IMR-90 (cell line): ENCODE measurements at regions not wholly inside any gene's neighbourhood (a gene's known extent, or its start where the extent isn't known, plus 50 kb on each side); places are given as distances from the start of the nearest gene placed in this dataset.

Source experiments
- ATAC-seq: fragments of 200-7000 bp; cut with Tn5 transposase; 2 replicates; pipeline ENCODE4 v1.9.1; 2020; ENCODE audit warnings: low read depth, mild to moderate bottlenecking, moderate library complexity
- BruUV-seq: library from RNA; stranded (reverse); fragments of 400-500 nt; replicated peaks from 2 replicates; lab custom pipeline; 2021; lab: Mats Ljungman, UMichigan
- CTCF ChIA-PET: fragments of 300-600 bp; formaldehyde crosslinking; extraction: SDS; loops from one replicate; lab custom pipeline; 2021; ENCODE audit warnings: antibody characterized with exemption; lab: Yijun Ruan, JAX
- POLR2A ChIA-PET: fragments of 300-600 bp; sonication (Branson Sonifier 250); formaldehyde crosslinking; loops from one replicate; lab custom pipeline; 2022; ENCODE audit warnings: antibody characterized with exemption; ENCODE audit not compliant: unreplicated experiment; lab: Charles Lee
- DNase-seq: peaks from one replicate; pipeline ENCODE4 v3.0.0; 2013
- H2AFZ ChIP-seq: replicated peaks from 2 replicates; pipeline ENCODE3; 2013; ENCODE audit warnings: low read length, mild to moderate bottlenecking; ENCODE audit not compliant: poor library complexity
- H2AK5ac ChIP-seq: 2 replicates; pipeline ENCODE4 v1.6.1; 2013; ENCODE audit warnings: low read depth, low read length, inconsistent platforms
- H2AK9ac ChIP-seq: replicated peaks from 2 replicates; pipeline ENCODE3; 2013; ENCODE audit warnings: mild to moderate bottlenecking, low read depth, low read length, moderate library complexity; ENCODE audit not compliant: poor library complexity
- H2BK120ac ChIP-seq: 2 replicates; pipeline ENCODE4 v1.6.1; 2013; ENCODE audit warnings: low read depth, low read length, inconsistent platforms
- H2BK15ac ChIP-seq: 3 replicates; pipeline ENCODE4 v1.6.1; 2013; ENCODE audit warnings: low read depth, low read length, inconsistent platforms
- H2BK20ac ChIP-seq: 2 replicates; pipeline ENCODE4 v1.6.1; 2013; ENCODE audit warnings: low read depth, mild to moderate bottlenecking, inconsistent platforms, low read length, moderate library complexity
- H2BK5ac ChIP-seq: 2 replicates; pipeline ENCODE4 v1.6.1; 2013; ENCODE audit warnings: mild to moderate bottlenecking, low read depth, low read length, inconsistent platforms; ENCODE audit not compliant: poor library complexity, severe bottlenecking
- H3K14ac ChIP-seq: replicated peaks from 2 replicates; pipeline ENCODE4 v1.6.1; 2013; ENCODE audit warnings: low read depth, low read length, inconsistent platforms
- H3K18ac ChIP-seq: 2 replicates; pipeline ENCODE4 v1.6.1; 2013; ENCODE audit warnings: low read depth, low read length, control low read depth
- H3K23ac ChIP-seq: 2 replicates; pipeline ENCODE4 v1.6.1; 2013; ENCODE audit warnings: low read depth, low read length, inconsistent platforms
- H3K27ac ChIP-seq: 2 replicates; pipeline ENCODE4 v1.5.1; 2013; ENCODE audit warnings: mild to moderate bottlenecking, control low read depth, low read length; ENCODE audit not compliant: insufficient read depth
- H3K27me3 ChIP-seq: 2 replicates; pipeline ENCODE4 v1.6.1; 2013; ENCODE audit warnings: low read length; ENCODE audit not compliant: control insufficient read depth, insufficient read depth
- H3K36me3 ChIP-seq: 2 replicates; pipeline ENCODE4 v1.6.1; 2013; ENCODE audit warnings: low read length, mixed read lengths; ENCODE audit not compliant: control insufficient read depth, insufficient read depth
- H3K4ac ChIP-seq: 2 replicates; pipeline ENCODE4 v1.6.1; 2013; ENCODE audit warnings: low read depth, low read length, inconsistent platforms
- H3K4me1 ChIP-seq: 2 replicates; pipeline ENCODE4 v1.6.1; 2013; ENCODE audit warnings: low read length, mixed read lengths; ENCODE audit not compliant: control insufficient read depth, insufficient read depth
- H3K4me2 ChIP-seq: 2 replicates; pipeline ENCODE4 v1.6.1; 2013; ENCODE audit warnings: low read depth, mild to moderate bottlenecking, control low read depth, low read length, moderate library complexity
- H3K4me3 ChIP-seq: 2 replicates; pipeline ENCODE4 v1.5.1; 2013; ENCODE audit warnings: low read depth, mild to moderate bottlenecking, control low read depth, low read length, moderate library complexity; ENCODE audit not compliant: insufficient read depth
- H3K56ac ChIP-seq: 2 replicates; pipeline ENCODE4 v1.6.1; 2013; ENCODE audit warnings: low read length, inconsistent platforms; ENCODE audit not compliant: insufficient read depth; ENCODE audit errors: extremely low read depth
- H3K79me1 ChIP-seq, 2 experiments: 2 replicates each; pipeline ENCODE4 v1.6.1; 2013; ENCODE audit warnings: low read length in 2 of 2, inconsistent platforms in 1 of 2, low read depth in 1 of 2
- H3K9ac ChIP-seq: 2 replicates; pipeline ENCODE4 v1.6.1; 2013; ENCODE audit warnings: low read depth, low read length, control low read depth
- H3K9me1 ChIP-seq: 2 replicates; pipeline ENCODE4 v1.6.1; 2013; ENCODE audit warnings: low read length, inconsistent platforms; ENCODE audit not compliant: insufficient read depth
- H3K9me3 ChIP-seq: 2 replicates; pipeline ENCODE4 v1.6.1; 2013; ENCODE audit warnings: low read length; ENCODE audit not compliant: control insufficient read depth, insufficient read depth
- H4K20me1 ChIP-seq: 2 replicates; pipeline ENCODE4 v1.6.1; 2013; ENCODE audit warnings: low read length, inconsistent platforms; ENCODE audit not compliant: insufficient read depth
- H4K5ac ChIP-seq: 2 replicates; pipeline ENCODE4 v1.6.1; 2013; ENCODE audit warnings: mild to moderate bottlenecking, low read depth, low read length, control low read depth
- H4K8ac ChIP-seq, 2 experiments: 2 replicates each; pipeline ENCODE4 v1.6.1; 2013; ENCODE audit warnings: low read depth in 2 of 2, low read length in 2 of 2, control low read depth in 1 of 2, inconsistent platforms in 1 of 2
- H4K91ac ChIP-seq: 2 replicates; pipeline ENCODE4 v1.6.1; 2013; ENCODE audit warnings: low read depth, low read length, inconsistent platforms; ENCODE audit not compliant: insufficient read depth
- CEBPB ChIP-seq: IDR thresholded peaks from 2 replicates; pipeline ENCODE4 v1.6.1; 2012; ENCODE audit warnings: low read depth, low read length, improper control_type of control experiment
- MAFK ChIP-seq: IDR thresholded peaks from 2 replicates; pipeline ENCODE4 v1.6.1; 2012; ENCODE audit warnings: low read depth, low read length, improper control_type of control experiment
- RCOR1 ChIP-seq: IDR thresholded peaks from 2 replicates; pipeline ENCODE4 v1.6.1; 2012; ENCODE audit warnings: mild to moderate bottlenecking, low read length, improper control_type of control experiment; ENCODE audit not compliant: insufficient replicate concordance
- WGBS, 2 experiments: methylation state at CpG; one replicate each; pipeline versions ENCODE4 v1.1.5 to v1.1.7; 2013; ENCODE audit warnings: missing lambda C conversion rate in 2 of 2; ENCODE audit not compliant: insufficient read length in 1 of 2; ENCODE audit errors: extremely low coverage in 2 of 2; 5-methylcytosine and 5-hydroxymethylcytosine counted together
- dilution Hi-C: fragments of 300-500 bp; cut with HindIII; formaldehyde crosslinking; loops from one replicate; pipeline ENCODE4 v1.14.3; 2018; ENCODE audit warnings: low sequenced_read_pairs; ENCODE audit not compliant: unreplicated experiment
- in situ Hi-C: fragments of 300-500 bp; cut with MboI; formaldehyde crosslinking; loops from 3 replicates; pipeline ENCODE4 v1.14.3; 2019; ENCODE audit warnings: low sequenced_read_pairs, inconsistent platforms, mixed read lengths
- intact Hi-C: fragments of 100-400 bp; cut with micrococcal nuclease; formaldehyde crosslinking; loops from 2 replicates; pipeline ENCODE4 v1.10.0; 2022
- TF ChIP-seq, protein P1 (sequence below): conservative IDR thresholded peaks from 2 replicates; pipeline ENCODE4 v1.5.1; 2012; ENCODE audit warnings: mild to moderate bottlenecking, low read depth, low read length, improper control_type of control experiment

DNA sequence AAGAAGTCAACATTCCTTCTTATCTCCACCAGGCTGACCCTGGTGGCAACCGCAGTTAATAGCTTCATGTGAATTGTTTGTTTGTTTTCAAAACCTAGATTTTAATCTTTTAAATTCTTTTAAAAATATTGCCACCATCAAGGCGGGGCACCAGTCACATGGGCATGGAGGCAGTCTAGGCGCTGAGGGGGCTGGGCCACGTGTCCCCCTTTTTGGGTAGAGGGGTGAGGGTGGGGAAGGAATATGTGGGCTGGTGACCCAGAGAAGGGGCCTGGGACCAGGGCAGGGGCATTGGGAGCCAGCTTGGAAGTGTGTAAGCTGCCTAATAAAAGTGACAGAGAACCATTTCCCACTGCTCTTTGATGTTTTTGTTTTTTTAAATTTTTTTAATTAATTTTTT lies 147.3 kb downstream of the GADD45G start:
- no peak overlapping the region for H3K14ac ChIP-seq
- ATAC-seq, result no peak
- in situ Hi-C loops (no loop called here), dilution Hi-C loops (no loop called here), intact Hi-C loops (no loop called here)
- no peaks in the 10 kb centered on the region for H4K20me1 ChIP-seq
- H2AK5ac ChIP-seq, result no peak overlapping the region
- H4K91ac ChIP-seq, result no peak overlapping the region
- H2BK5ac ChIP-seq, result no peak overlapping the region
- H3K9ac ChIP-seq, result no peak overlapping the region
- ChIA-PET POLR2A (no interaction called here), CTCF (no interaction called here)
- no peak overlapping the region for H2BK20ac ChIP-seq
- H3K18ac ChIP-seq, result no peak overlapping the region
- H2BK15ac ChIP-seq, result no peak overlapping the region
- H3K23ac ChIP-seq, result no peak overlapping the region
- no peak overlapping the region for H3K27ac ChIP-seq
- H2AFZ ChIP-seq, result no peak overlapping the region
- no peak for DNase-seq
- H3K9me3 ChIP-seq, result no peaks in the 10 kb centered on the region; the same call in 1 of the 2 replicates
- no TSS peak for BruUV-seq
- H3K4me2 ChIP-seq, result no peak overlapping the region
- no CpG with 5 or more reads among the region's 4 CpGs for WGBS, 2 experiments
- no peaks in the 10 kb centered on the region; the same call in 1 of the 2 replicates for H3K27me3 ChIP-seq
- H3K4me1 ChIP-seq, result no peaks in the 10 kb centered on the region
- no peak overlapping the region for H3K4me3 ChIP-seq
- TF ChIP-seq MAFK (no peak), CEBPB (no peak), RCOR1 (no peak)
- TF ChIP-seq, protein P1, sequence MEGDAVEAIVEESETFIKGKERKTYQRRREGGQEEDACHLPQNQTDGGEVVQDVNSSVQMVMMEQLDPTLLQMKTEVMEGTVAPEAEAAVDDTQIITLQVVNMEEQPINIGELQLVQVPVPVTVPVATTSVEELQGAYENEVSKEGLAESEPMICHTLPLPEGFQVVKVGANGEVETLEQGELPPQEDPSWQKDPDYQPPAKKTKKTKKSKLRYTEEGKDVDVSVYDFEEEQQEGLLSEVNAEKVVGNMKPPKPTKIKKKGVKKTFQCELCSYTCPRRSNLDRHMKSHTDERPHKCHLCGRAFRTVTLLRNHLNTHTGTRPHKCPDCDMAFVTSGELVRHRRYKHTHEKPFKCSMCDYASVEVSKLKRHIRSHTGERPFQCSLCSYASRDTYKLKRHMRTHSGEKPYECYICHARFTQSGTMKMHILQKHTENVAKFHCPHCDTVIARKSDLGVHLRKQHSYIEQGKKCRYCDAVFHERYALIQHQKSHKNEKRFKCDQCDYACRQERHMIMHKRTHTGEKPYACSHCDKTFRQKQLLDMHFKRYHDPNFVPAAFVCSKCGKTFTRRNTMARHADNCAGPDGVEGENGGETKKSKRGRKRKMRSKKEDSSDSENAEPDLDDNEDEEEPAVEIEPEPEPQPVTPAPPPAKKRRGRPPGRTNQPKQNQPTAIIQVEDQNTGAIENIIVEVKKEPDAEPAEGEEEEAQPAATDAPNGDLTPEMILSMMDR, result no peak
- no peak overlapping the region for H4K5ac ChIP-seq
- no peak overlapping the region for H3K4ac ChIP-seq
- no peak overlapping the region for H4K8ac ChIP-seq
- H3K56ac ChIP-seq, result no peak overlapping the region
- no peaks in the 10 kb centered on the region for H3K79me1 ChIP-seq
- no peaks in the 10 kb centered on the region for H3K36me3 ChIP-seq
- H2BK120ac ChIP-seq, result no peak overlapping the region
- H3K9me1 ChIP-seq, result no peaks in the 10 kb centered on the region
- no peak overlapping the region for H2AK9ac ChIP-seq
